ENCODE measurements at regions not wholly inside any gene's neighbourhood (a gene's known extent, or its start where the extent isn't known, plus 50 kb on each side); places are given as distances from the start of the nearest gene placed in this dataset.

DNA sequence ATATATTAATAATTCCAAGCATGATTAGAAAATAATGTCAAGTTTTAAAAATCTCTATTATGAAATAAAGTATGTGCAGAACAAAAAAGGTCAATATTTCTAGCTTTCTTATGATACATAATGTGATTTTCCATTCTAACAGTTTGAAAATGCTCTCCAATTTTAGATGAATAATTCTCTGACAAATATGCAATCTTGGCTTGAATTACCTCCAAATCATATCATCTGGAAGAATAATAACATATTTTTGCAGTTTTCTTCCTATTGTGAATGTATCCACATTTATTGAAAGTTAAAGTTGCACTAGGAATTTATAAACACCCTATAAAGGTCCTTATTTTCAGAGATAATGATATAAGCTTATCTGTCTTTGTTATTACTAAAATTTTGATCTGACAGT, 548.5 kb upstream of the SLC10A2 start:
- TF ChIP-seq CTCF (IDR thresholded peaks at IDR 0.05): no peak
- TF ChIP-seq POLR2AphosphoS5 (IDR thresholded peaks at IDR 0.05): no peak
- TF ChIP-seq EP300 (IDR thresholded peaks at IDR 0.05): no peak
- TF ChIP-seq POLR2A (IDR thresholded peaks at IDR 0.05): no peak
